ENCODE measurements at regions not wholly inside any gene's neighbourhood (a gene's known extent, or its start where the extent isn't known, plus 50 kb on each side); places are given as distances from the start of the nearest gene placed in this dataset.

DNA sequence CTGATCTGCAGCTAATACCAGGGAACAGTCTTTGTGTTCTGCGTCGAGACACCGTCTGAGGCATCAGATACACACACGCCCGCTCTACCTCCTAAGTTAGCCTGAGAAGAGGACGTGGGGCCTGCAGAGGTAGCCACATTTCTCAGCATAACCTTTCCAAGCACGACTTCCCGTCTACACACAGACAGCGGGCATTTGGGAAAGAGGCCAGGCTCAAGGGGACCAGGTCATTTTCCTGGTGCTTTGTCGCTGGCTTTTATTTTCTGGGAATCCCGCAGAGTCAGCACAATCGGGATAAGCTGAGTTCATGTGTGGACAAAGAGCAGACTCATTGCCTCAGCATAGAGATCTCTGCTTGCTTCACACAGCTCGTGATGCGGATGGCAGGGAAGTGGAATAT is 72.5 kb upstream of the SMYD2 start:
- TF ChIP-seq, protein P1, sequence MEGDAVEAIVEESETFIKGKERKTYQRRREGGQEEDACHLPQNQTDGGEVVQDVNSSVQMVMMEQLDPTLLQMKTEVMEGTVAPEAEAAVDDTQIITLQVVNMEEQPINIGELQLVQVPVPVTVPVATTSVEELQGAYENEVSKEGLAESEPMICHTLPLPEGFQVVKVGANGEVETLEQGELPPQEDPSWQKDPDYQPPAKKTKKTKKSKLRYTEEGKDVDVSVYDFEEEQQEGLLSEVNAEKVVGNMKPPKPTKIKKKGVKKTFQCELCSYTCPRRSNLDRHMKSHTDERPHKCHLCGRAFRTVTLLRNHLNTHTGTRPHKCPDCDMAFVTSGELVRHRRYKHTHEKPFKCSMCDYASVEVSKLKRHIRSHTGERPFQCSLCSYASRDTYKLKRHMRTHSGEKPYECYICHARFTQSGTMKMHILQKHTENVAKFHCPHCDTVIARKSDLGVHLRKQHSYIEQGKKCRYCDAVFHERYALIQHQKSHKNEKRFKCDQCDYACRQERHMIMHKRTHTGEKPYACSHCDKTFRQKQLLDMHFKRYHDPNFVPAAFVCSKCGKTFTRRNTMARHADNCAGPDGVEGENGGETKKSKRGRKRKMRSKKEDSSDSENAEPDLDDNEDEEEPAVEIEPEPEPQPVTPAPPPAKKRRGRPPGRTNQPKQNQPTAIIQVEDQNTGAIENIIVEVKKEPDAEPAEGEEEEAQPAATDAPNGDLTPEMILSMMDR (IDR thresholded peaks at IDR 0.05), result no peak
- TF ChIP-seq EP300 (IDR thresholded peaks at IDR 0.05) (no peak), POLR2A (IDR thresholded peaks at IDR 0.05; ENCODE audit: low read depth) (no peak), POLR2AphosphoS5 (IDR thresholded peaks at IDR 0.05) (no peak)

Data from esophagus muscularis mucosa (tissue), 4 donors.